Muscle layer of duodenum (tissue), 2 donors: ENCODE measurements at regions not wholly inside any gene's neighbourhood (a gene's known extent, or its start where the extent isn't known, plus 50 kb on each side); places are given as distances from the start of the nearest gene placed in this dataset.

ENCODE experiments used
- H3K27ac ChIP-seq: one replicate; pipeline ENCODE4 v1.7.0; 2013; ENCODE audit warnings: mild to moderate bottlenecking, low read length
- H3K27me3 ChIP-seq: one replicate; pipeline ENCODE4 v1.7.0; 2013; ENCODE audit warnings: low read depth, mild to moderate bottlenecking, control low read depth, low read length
- H3K36me3 ChIP-seq, 2 donors: one replicate each; pipeline ENCODE4 v1.7.0; 2013; ENCODE audit warnings: low read length in 2 of 2, control low read depth in 1 of 2, mild to moderate bottlenecking in 1 of 2; ENCODE audit not compliant: insufficient read depth in 2 of 2, control insufficient read depth in 1 of 2
- H3K4me1 ChIP-seq, 2 donors: one replicate each; pipeline ENCODE4 v1.7.0; 2013; ENCODE audit warnings: low read length in 2 of 2, mild to moderate bottlenecking in 2 of 2, control low read depth in 1 of 2, moderate library complexity in 1 of 2; ENCODE audit not compliant: insufficient read depth in 2 of 2, control insufficient read depth in 1 of 2
- H3K4me3 ChIP-seq, 2 donors: one replicate each; pipeline ENCODE4 v1.7.0; 2013; ENCODE audit warnings: low read length in 2 of 2, low read depth in 1 of 2, mild to moderate bottlenecking in 1 of 2
- H3K9me3 ChIP-seq, 2 donors: one replicate each; pipeline ENCODE4 v1.7.0; 2013; ENCODE audit warnings: low read length in 2 of 2, control low read depth in 1 of 2, mild to moderate bottlenecking in 1 of 2; ENCODE audit not compliant: control insufficient read depth in 1 of 2
- donor health status: healthy.

DNA sequence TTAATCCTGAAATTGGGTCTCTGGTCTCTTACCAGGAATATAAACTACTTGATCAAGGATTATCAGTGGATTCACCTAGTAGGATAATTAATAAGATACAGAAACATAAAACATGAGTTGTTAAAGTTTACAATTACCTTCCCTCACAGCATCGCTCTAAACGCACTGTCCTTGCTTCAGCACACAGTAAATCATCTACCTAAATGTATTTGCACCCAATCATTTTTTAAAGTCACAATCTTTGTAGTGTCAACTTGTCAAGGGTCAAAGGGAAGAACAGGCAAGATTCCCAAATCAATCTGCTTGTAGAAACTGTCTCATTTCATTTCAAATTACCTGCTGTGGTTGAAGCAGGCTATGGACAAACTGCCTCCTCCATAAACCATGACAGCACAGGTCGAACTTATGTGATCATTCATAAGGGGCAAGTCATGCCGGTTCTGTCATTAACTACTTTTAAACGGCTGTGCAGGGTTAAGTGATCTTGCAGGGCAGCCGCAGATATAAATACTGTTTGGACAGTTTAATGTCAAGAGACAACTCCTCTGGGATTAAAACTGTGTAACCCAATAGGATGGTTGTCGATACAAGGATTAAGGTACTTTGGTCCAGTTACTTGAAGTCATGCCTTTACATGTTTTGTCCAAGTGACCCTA, 93.6 kb downstream of the ZNF281 start:
- no peak overlapping the region for H3K4me3 ChIP-seq
- no peaks in the 10 kb centered on the region for H3K9me3 ChIP-seq
- H3K27me3 ChIP-seq = no peaks in the 10 kb centered on the region
- H3K36me3 ChIP-seq = no peaks in the 10 kb centered on the region
- H3K4me1 ChIP-seq = no peaks in the 10 kb centered on the region
- H3K27ac ChIP-seq = no peak overlapping the region

- no peak overlapping the region for H3K27ac ChIP-seq
- H3K36me3 ChIP-seq = no peaks in the 10 kb centered on the region
- H3K4me3 ChIP-seq = no peak overlapping the region
- H3K9me3 ChIP-seq = no peaks in the 10 kb centered on the region
- no peaks in the 10 kb centered on the region for H3K27me3 ChIP-seq
- H3K4me1 ChIP-seq = no peaks in the 10 kb centered on the region
Measured at GRCh38 chr1:200314085-200314750, 95.6 kb downstream of the ZNF281 start.

- no peak overlapping the region for H3K27ac ChIP-seq
- H3K9me3 ChIP-seq = no peaks in the 10 kb centered on the region
- no peak overlapping the region for H3K4me3 ChIP-seq
- H3K4me1 ChIP-seq = no peaks in the 10 kb centered on the region
- H3K27me3 ChIP-seq = no peaks in the 10 kb centered on the region
- H3K36me3 ChIP-seq = no peaks in the 10 kb centered on the region
Measured at GRCh38 chr1:200311256-200311655, 98.6 kb downstream of the ZNF281 start.

DNA sequence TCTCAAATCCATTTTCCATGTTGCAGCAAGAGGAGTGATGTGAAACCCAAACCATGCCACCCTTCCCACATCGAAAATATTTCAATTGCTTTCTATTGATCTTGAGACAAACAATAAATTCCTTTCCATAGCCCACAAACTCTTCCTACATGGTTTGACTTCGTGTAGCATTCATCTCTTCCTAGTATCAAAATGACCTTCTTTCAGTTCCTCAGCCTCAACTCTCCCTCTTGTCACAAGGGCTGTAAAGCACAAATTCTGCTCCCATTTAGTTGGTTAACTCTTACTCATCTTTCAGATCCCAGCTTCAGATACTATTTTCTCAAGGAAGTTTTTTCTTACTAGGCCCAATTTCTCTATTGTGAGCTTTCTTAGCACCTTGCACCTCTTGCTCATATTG, 99.0 kb downstream of the ZNF281 start:
- Histone ChIP-seq H3K27ac (no peak overlapping the region), H3K27me3 (no peaks in the 10 kb centered on the region), H3K4me3 (no peak overlapping the region), H3K4me1 (no peaks in the 10 kb centered on the region), H3K9me3 (no peaks in the 10 kb centered on the region), H3K36me3 (no peaks in the 10 kb centered on the region)

DNA sequence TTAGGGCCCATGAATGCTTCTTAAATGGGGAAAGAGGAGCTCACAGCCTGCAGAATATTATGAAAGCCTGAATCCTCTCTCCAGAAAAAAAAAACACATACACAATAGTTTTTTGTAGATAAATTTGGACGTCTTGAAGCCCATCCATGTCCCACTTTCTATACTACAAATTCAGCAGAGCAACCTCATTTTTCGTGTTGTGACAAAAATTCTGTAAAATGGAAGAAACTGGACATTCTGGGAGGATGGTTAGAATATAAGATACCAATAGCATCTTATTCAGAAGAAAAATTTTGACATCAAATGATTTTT, 102.1 kb downstream of the ZNF281 start:
- Histone ChIP-seq H3K27me3 (no peaks in the 10 kb centered on the region), H3K27ac (no peak overlapping the region), H3K9me3 (no peaks in the 10 kb centered on the region), H3K4me3 (no peak overlapping the region), H3K36me3 (no peaks in the 10 kb centered on the region), H3K4me1 (peaks cover 0 to 8% of the 10 kb centered on the region in 2 donors)

- Histone ChIP-seq H3K36me3 (no peaks in the 10 kb centered on the region), H3K9me3 (no peaks in the 10 kb centered on the region), H3K4me1 (peaks cover 0 to 8% of the 10 kb centered on the region in 2 donors), H3K27me3 (no peaks in the 10 kb centered on the region), H3K27ac (no peak overlapping the region), H3K4me3 (no peak overlapping the region)
Measured at GRCh38 chr1:200306944-200307754, 102.7 kb downstream of the ZNF281 start.

DNA sequence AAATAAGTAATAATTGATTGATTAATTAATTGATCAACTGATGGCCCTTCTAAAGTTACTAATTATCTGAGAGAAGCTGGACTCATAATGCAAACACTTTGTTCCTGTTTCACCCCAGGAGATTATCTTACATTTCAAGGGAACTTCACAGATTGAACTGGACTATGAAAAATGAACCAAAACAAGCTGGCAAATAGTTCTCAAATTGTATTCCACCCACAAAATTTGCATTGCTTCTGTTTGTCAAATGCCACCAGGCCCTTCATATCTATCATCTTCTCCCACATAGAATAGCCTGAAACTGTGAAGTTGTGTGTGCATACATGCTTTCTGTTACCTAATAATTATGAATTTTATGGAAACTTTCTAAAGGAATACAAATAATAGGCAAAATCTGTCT, 104.0 kb downstream of the ZNF281 start:
- Histone ChIP-seq H3K4me3 (no peak overlapping the region), H3K27me3 (no peaks in the 10 kb centered on the region), H3K36me3 (no peaks in the 10 kb centered on the region), H3K9me3 (no peaks in the 10 kb centered on the region), H3K27ac (no peak overlapping the region), H3K4me1 (peaks cover 0 to 16% of the 10 kb centered on the region in 2 donors)

DNA sequence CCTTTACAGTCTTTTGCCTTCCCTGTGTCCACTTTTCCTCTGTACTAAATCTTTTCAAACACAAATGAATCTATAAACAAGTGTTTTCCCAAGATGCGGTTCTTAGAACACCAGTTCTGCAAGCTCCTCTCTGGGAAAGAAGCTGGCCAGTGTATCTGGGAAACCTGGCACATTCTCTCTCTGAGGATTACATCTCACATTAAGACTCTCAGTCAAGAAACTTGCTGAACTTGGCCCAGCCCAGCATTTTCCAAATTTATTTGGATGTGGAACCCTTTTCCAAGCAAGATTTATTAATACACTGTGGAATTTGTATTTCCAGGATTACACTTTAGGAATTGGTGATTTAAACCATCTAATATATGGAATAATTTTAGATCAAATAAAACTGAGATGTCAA, 105.7 kb downstream of the ZNF281 start:
- H3K9me3 ChIP-seq = no peaks in the 10 kb centered on the region
- H3K4me1 ChIP-seq = peaks cover 0 to 16% of the 10 kb centered on the region in 2 donors
- no peak overlapping the region for H3K27ac ChIP-seq
- no peak overlapping the region for H3K4me3 ChIP-seq
- H3K27me3 ChIP-seq = no peaks in the 10 kb centered on the region
- no peaks in the 10 kb centered on the region for H3K36me3 ChIP-seq

DNA sequence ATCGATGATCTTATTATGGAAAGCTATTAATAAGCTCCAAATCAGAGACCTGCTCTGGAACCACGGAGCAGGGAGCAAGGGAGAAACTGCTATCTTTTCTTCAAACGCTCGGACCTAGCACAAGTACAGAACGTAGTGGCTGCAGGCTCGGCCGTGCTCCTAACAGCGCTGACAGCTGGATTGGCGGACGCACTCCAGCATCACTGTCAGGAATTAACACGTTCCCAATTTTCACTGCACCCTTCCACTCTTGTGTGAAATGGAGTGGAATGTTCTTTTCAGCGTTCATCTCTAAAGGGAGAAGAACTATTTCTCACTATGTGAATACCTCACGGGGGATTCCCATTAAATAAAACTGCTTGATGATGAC, 106.9 kb downstream of the ZNF281 start:
- Histone ChIP-seq H3K4me1 (peaks cover 0 to 16% of the 10 kb centered on the region in 2 donors), H3K36me3 (no peaks in the 10 kb centered on the region), H3K27ac (no peak overlapping the region), H3K27me3 (no peaks in the 10 kb centered on the region), H3K4me3 (peak overlapping the region; percentile 92 to 98), H3K9me3 (no peaks in the 10 kb centered on the region)

GRCh38 chr1:200302192-200302920, 107.5 kb downstream of the ZNF281 start:
- Histone ChIP-seq H3K9me3 (no peaks in the 10 kb centered on the region), H3K27me3 (no peaks in the 10 kb centered on the region), H3K36me3 (no peaks in the 10 kb centered on the region), H3K4me3 (peak overlapping the region; percentile 92 to 98), H3K27ac (peak overlapping the region; percentile 19), H3K4me1 (peaks cover 0 to 16% of the 10 kb centered on the region in 2 donors)

DNA sequence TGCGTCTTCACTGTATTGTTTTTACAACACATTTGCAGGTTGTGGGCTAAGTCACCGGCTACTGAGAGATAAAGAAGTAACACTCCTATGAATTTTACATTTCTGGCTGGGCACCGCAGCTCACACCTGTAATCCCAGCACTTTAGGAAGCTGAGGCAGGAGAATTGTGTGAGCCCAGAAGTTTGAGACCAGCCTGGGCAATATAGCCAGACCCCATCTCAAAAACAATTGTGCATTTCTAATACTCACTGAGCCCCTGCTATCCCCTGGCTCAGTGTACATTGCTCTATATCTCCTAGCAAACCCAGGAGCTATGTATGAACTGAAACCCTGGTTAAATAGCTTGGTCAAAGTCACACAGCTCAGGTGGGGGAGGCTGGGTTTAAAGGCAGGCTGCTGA, 108.7 kb downstream of the ZNF281 start:
- no peak overlapping the region for H3K27ac ChIP-seq
- no peaks in the 10 kb centered on the region for H3K9me3 ChIP-seq
- H3K36me3 ChIP-seq = no peaks in the 10 kb centered on the region
- H3K27me3 ChIP-seq = no peaks in the 10 kb centered on the region
- peak overlapping the region in 1 of 2 donors; percentile 98 for H3K4me3 ChIP-seq
- H3K4me1 ChIP-seq = peaks cover 0 to 16% of the 10 kb centered on the region in 2 donors
